ENCODE measurements at regions not wholly inside any gene's neighbourhood (a gene's known extent, or its start where the extent isn't known, plus 50 kb on each side); places are given as distances from the start of the nearest gene placed in this dataset.
"Not testable (repeated sequence)": the region's sequence is repeated elsewhere in the genome, so short reads cannot be mapped to it uniquely, and the experiment has no call there.

DNA sequence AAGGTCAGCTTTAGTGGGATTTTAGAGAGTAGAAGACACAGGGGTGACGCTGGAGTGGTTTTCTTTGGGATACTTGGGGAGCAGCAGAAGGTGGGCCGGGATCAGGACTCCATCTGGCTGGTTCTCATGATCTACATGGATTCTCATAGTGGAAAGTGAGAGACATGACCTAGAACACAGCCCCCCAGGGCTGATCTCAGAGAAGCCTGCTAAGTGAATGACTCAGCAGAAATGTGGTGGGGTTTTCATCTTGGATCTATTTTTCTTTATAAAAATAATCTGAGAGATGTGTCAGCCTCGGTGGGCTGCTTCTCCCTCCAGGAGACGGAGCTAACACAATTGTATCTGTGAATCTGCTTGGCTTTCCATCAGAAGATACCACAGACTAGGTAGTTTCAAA is 484.4 kb downstream of the TMEM121 start:
- TF ChIP-seq CTCF (IDR thresholded peaks at IDR 0.05; ENCODE audit: low read depth, low read length) (no peak), MYC (IDR thresholded peaks at IDR 0.05; ENCODE audit: low read depth, low read length) (no peak), POLR2A (IDR thresholded peaks at IDR 0.05; ENCODE audit: extremely low read depth, insufficient read length) (no peak)
- TF ChIP-seq, protein P1, sequence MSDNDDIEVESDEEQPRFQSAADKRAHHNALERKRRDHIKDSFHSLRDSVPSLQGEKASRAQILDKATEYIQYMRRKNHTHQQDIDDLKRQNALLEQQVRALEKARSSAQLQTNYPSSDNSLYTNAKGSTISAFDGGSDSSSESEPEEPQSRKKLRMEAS (IDR thresholded peaks at IDR 0.05; ENCODE audit: low read depth, low read length), result no peak

DNA sequence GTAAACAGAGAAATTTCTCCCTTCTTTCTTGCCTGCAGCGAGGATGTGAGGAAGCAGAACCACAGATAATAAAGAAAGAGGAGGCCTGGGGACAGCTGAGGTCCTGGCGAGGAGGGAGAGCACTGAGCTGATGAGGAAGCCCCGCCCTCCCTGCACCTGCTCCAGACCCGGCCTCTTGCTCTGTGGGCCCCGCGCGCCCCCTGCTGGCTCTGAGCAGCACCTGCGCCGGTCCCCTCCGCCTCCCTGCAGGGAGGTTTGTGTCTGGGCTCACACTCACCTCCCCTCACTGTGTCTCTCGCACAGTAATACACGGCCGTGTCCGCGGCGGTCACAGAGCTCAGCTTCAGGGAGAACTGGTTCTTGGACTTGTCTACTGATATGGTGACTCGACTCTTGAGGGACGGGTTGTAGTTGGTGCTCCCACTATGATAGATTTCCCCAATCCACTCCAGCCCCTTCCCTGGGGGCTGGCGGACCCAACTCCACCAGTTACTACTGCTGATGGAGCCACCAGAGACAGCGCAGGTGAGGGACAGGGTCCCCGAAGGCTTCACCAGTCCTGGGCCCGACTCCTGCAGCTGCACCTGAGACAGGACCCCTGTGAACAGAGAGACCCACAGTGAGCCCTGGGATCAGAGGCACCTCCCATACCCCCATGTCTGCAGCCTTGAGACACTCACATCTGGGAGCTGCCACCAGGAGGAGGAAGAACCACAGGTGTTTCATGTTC is 485.4 kb downstream of the TMEM121 start:
- peak; percentile 65 for DNase-seq (ENCODE audit: low read depth)
- H3K4me3 ChIP-seq (ENCODE audit: low read depth, low read length), result not testable (repeated sequence)
- TF ChIP-seq CTCF (IDR thresholded peaks at IDR 0.05; ENCODE audit: low read depth, low read length), result peak; percentile 31

More for the DNA sequence above, 484.4 kb downstream of the TMEM121 start:
- no peak for DNase-seq (ENCODE audit: low read depth)
- no peak overlapping the region for H3K4me3 ChIP-seq (ENCODE audit: low read depth, low read length)

DNA sequence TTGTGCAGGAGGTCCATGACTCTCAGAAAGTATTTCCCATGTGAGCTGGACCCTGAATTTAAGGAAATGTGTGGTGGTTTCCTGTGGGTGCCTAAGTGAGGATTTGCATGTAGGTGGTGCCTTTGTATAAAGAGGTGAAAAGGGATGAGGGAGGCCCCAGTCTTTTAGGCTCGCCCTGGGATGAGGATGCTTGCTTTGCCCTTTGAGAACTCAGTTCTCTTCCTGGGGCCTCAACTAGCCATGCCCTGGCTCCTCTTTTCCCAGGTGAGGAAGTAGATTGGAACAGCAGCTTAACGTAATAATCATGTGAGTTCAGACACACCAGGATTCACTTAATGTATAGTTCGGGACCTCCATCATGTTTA is 486.0 kb downstream of the TMEM121 start:
- not testable (repeated sequence) for H3K4me3 ChIP-seq (ENCODE audit: low read depth, low read length); DNase-seq (ENCODE audit: low read depth)

- no peak overlapping the region for H3K4me3 ChIP-seq (ENCODE audit: low read depth, low read length)
- TF ChIP-seq POLR2A (IDR thresholded peaks at IDR 0.05; ENCODE audit: extremely low read depth, insufficient read length) (no peak), CTCF (IDR thresholded peaks at IDR 0.05; ENCODE audit: low read depth, low read length) (no peak), MYC (IDR thresholded peaks at IDR 0.05; ENCODE audit: low read depth, low read length) (no peak)
- no peak for DNase-seq (ENCODE audit: low read depth)
These were observed 487.5 kb downstream of the TMEM121 start for GRCh38 chr14:106013879-106014376.

DNA sequence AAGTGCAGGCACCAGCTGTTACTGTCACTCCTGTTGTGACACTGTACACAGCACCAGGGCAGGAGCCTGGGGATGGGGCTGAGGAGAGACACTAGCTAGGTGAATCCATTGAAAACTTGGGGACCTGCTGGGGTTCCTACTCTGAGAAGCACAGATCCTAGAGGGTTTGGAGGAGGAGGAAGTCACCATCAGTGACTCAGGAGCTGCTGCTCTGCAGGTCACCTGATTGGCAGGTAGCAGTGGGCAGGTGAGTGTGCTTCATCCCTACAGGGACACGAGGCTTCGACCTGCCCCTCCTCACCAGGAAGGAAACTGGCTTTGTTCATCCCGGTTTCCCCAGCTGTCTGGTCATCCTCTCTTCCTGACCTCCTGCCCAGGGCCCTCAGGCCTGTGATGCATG is 491.6 kb downstream of the TMEM121 start:
- DNase-seq (ENCODE audit: low read depth); H3K4me3 ChIP-seq (ENCODE audit: low read depth, low read length): not testable (repeated sequence)

GRCh38 chr14:106021832-106022231 is 495.4 kb downstream of the TMEM121 start:
- TF ChIP-seq, protein P1 (IDR thresholded peaks at IDR 0.05; ENCODE audit: low read depth, low read length), result no peak
- TF ChIP-seq POLR2A (IDR thresholded peaks at IDR 0.05; ENCODE audit: extremely low read depth, insufficient read length), result no peak
- no peak for TF ChIP-seq MYC (IDR thresholded peaks at IDR 0.05; ENCODE audit: low read depth, low read length)
- TF ChIP-seq CTCF (IDR thresholded peaks at IDR 0.05; ENCODE audit: low read depth, low read length), result no peak
- H3K4me3 ChIP-seq (ENCODE audit: low read depth, low read length), result no peak overlapping the region
- no peak for DNase-seq (ENCODE audit: low read depth)

GRCh38 chr14:106022648-106023047 is 496.3 kb downstream of the TMEM121 start:
- DNase-seq (ENCODE audit: low read depth), result peak; percentile 10
- H3K4me3 ChIP-seq (ENCODE audit: low read depth, low read length), result not testable (repeated sequence)

- TF ChIP-seq POLR2A (IDR thresholded peaks at IDR 0.05; ENCODE audit: extremely low read depth, insufficient read length), result no peak
- no peak for TF ChIP-seq MYC (IDR thresholded peaks at IDR 0.05; ENCODE audit: low read depth, low read length)
- TF ChIP-seq, protein P1 (IDR thresholded peaks at IDR 0.05; ENCODE audit: low read depth, low read length), result no peak
- TF ChIP-seq CTCF (IDR thresholded peaks at IDR 0.05; ENCODE audit: low read depth, low read length), result no peak
- no peak for DNase-seq (ENCODE audit: low read depth)
- no peak overlapping the region for H3K4me3 ChIP-seq (ENCODE audit: low read depth, low read length)
These were observed 497.0 kb downstream of the TMEM121 start for GRCh38 chr14:106023411-106023810.

Measured in NB4 (cell line).